Gastrocnemius medialis (tissue), 4 donors: ENCODE measurements at regions not wholly inside any gene's neighbourhood (a gene's known extent, or its start where the extent isn't known, plus 50 kb on each side); places are given as distances from the start of the nearest gene placed in this dataset.

ENCODE experiments used
- CTCF ChIP-seq, 5 experiments: fragments of 450-650 bp in 3 of 5; fragments of 200-600 bp in 2 of 5; sonication (generic) in 2 of 5; IDR thresholded peaks in 4 of 5; conservative IDR thresholded peaks in 1 of 5; 1 replicate in 4 of 5; 2 replicates in 1 of 5; pipeline ENCODE4 v1.5.1; 2016 to 2019; ENCODE audit warnings: antibody characterized with exemption in 5 of 5, mild to moderate bottlenecking in 3 of 5, moderate library complexity in 3 of 5
- POLR2A ChIP-seq, 2 donors: fragments of 450-650 bp; IDR thresholded peaks; one replicate each; pipeline ENCODE4 v1.6.1; 2017; ENCODE audit warnings: antibody characterized with exemption in 2 of 2, mild to moderate bottlenecking in 2 of 2, moderate library complexity in 2 of 2

DNA sequence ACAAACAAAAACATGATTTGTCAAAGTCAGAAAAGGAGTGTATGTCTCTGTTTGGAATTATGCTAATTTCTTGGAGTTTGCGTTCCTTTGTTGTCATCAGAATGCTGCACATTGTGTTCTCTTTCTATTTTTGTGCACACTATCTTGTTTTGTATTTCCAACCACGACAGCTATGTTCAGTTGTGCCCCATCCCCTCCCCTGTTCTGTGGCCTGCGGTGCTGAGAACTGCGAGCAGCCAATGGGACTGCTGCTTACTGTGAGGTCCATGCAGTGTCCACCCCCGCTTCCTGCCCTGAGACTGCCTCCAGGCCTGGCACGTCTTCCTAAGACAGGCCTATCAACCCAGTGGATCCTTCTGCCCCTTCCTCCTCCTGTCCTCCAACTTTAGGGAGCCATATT lies 76.8 kb downstream of the PALM2AKAP2 start:
- TF ChIP-seq CTCF (IDR thresholded peaks at IDR 0.05 in 4 of 5, conservative IDR thresholded peaks at IDR 0.05 in 1 of 5): no peak
- TF ChIP-seq POLR2A (IDR thresholded peaks at IDR 0.05): no peak
